HG02678 (cell line): ENCODE measurements at regions not wholly inside any gene's neighbourhood (a gene's known extent, or its start where the extent isn't known, plus 50 kb on each side); places are given as distances from the start of the nearest gene placed in this dataset.
A peak's percentile ranks its signal among the peaks of the same experiment; 100 is the strongest.

ENCODE experiments used
- ATAC-seq: cut with Tn5 transposase; IDR thresholded peaks from one replicate; pipeline ENCODE4 v1.9.1; 2021; ENCODE audit warnings: mild to moderate bottlenecking, moderate library complexity; ENCODE audit not compliant: unreplicated experiment

- ATAC-seq = no peak
Measured at GRCh38 chr3:127461286-127461910, 129.1 kb downstream of the TPRA1 start.

GRCh38 chr3:127459891-127460290 is 130.6 kb downstream of the TPRA1 start:
- no peak for ATAC-seq

DNA sequence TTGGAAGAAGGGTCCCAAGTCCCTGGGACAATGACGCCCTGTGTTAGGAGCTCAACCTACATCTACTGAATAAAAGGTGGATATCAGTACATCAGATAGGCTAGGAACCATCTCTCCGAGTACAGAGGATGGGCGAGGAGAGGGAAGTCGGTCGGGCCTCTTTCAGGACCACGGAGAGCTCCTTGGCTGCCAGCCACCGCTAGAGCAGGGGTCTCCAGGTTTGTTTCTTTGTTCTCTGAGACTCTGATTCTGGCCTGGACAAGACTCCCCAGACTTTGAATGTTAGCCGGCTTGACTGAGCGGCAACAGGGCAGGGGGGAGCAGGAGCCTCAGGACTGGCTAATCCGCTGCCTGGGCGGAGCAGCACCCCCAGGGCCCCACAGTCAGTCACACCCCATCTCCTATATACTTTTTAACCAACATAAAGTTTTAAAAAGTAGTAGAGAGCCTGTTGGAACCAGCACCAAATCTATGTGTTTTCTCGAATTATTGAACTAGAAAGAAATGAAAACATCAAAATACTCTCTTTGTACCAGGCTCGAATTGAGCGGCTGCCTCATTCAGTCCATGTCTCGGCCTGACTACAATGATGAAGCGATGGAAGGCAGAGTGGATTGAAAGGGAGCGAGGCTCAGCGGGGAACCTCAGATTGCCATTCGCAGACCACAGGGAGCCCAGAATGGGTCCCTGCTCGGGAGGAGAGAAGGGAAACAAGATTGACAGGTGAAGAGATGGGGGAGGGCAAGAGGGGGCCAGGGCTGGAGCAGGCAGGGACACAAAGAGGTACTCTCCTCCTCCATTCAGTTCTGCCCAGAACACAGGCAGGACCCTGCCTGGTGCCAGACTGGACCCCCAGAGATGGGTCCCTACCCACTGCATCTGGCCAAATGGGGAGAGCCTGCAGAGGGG is 131.6 kb downstream of the TPRA1 start:
- no peak for ATAC-seq

DNA sequence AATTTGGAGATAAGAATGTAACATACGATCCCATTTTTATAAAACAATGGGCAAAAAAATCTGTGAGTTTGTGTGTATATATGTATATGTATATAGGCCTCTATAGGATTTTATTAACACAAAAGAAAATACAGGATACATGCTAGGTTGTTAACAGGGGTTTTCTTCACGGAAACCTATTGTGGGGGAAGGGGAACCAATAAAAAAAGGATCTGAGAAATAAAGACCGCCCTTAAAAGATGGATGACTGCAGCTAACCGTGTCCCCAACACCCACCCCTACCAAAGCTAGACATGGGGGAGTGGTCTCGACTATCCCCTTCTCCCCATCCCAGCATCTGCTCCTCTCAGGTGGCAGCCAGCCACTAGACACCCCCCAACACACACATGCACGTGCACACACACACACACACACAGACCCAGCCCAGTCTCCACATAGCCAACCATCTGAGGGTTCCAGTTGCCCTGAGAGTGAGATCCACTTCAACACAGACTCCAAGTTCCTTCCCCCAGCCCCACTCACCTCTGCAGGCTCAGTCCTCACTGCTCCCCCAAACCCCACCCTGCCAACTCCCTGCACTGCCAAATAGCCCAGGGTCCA is 132.9 kb downstream of the TPRA1 start:
- no peak for ATAC-seq

- ATAC-seq = no peak
Measured at GRCh38 chr3:127457094-127457475, 133.4 kb downstream of the TPRA1 start.

- no peak for ATAC-seq
Measured at GRCh38 chr3:127456471-127457093, 134.0 kb downstream of the TPRA1 start.

GRCh38 chr3:127455541-127456450 is 134.7 kb downstream of the TPRA1 start:
- peak; percentile 77 for ATAC-seq

DNA sequence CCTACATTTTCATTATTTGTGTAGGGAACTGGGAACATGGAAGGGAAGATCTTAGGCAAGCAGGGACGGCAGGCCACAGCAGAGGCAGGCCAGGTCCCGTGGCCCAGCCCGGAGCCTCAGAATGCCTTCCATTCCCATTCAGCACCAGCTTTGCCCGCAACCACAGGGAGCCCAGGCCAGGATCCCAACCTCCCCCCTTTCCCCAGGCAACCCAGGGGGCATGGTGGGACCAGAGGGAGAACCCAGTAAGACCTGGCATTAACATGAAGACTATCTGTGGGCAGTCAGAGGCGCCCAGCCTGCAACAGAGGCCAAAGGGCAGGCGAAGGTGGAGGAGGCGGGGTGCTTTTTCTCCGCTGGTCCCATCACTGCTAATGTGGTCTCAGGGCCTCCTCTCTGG is 135.6 kb downstream of the TPRA1 start:
- ATAC-seq = no peak

DNA sequence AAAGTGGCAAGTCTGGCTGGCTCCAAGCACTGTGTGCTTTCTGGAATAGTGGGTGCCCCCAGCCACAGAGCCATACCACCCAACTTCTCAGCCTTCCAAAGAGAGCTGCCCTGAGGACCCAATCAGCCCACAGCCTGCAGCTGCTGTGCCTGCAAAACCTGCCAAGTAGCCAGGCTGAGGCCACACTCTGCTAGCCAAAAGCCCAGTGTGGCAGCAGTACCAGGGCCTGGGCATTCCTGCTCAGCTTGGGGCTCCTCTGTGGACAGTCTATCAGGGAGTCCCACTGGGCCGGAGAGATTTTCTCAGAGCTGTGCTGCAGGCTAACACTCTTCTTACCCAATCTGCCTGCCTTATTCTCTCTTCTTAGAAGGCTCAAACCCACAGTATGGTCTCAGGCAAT is 136.5 kb downstream of the TPRA1 start:
- no peak for ATAC-seq

DNA sequence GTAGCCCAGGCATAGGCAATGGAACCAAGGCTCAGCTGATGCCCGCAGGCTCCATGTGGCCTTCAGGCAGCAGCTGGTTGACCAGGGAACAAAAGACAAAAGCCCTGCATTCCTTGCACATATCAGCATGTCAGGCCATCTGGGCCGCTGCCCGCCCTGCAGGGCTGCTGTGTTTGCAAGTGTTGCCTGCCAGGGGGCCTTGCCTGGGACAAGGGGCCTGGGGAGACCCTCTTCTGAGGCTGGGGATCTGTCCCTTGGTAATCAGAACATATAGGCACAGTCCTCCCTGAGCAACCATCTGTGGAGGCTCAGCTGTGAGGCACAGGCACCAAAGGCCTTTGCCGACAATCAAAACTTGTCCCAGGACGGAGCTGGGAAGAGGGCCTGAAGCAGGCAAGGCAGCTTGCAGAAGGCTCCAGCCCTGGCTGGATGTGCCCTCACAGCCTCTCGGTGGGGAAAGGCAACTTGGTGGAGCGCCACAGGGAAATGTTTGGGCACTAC is 138.2 kb downstream of the TPRA1 start:
- ATAC-seq = no peak

DNA sequence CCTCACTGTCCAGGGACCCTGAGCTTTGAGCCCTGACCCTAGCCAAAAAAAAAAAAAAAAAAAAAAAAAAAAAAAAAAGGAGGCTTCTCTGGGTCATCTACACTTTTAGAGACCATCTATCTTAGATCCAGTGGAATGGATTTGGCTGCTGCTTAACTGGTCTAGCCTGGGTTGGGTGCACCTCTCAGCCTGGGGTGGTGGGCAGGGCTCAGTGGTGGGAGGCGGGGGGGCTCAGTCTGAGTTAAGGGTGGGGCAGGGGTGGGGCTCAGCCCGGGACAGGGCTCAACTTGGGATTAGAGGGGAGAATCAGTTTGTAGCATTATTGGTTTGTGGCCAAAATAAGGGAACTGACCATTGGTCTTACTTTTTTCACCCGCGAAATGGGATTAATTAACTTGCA is 139.2 kb downstream of the TPRA1 start:
- ATAC-seq = no peak

DNA sequence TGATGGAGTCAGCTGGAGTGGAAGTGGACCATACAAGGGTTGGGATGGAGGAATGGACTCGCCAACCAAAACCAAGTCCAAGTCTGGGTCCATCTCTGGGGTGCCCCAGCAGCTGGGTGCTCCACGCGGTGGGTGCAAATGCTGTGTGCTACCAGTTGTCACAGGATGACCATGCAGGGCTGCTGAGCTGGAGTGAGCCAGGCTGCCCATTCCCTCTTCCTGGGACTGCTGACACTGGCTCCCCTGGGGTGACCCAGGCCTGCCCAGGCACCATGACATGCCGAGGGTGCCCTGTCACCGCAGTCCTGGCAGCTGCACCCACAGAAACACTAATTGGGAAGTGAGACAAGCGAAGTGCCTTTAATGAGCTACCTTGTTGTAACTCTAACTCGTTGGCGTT is 140.2 kb downstream of the TPRA1 start:
- ATAC-seq = no peak

DNA sequence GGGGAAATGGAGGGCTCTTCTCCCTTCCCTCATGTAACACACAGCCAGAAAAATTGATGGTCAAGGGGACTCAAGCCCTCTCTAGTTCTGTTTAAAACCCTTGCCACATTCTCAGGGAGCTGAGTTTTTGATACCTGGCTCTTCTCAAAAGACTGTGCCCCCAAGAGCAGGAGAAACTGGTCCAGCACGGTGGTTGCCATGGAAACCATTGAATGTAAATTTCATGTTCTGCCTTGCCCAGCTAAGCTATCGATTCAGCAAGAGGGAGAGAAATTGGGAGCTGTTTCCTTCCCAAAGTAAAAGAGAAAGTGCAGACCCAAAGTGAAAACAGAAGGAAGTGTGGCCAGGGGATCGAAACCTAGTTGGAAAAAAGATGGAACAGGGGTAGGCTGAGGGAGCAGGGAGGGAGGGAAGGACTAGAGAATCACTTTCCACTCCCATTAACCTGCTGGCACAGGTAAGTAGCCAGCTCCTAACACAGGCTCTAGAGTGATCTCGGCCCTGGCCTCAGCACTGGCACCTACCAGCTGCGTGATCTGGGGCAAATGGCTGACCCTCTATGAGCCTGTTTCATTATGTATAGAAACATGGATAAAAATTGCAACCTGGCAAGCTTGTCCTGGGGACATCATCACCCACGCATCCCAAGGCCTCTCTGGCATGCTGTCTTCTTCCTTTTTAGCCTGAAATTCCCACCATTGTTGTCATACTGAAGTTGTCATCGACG is 140.9 kb downstream of the TPRA1 start:
- ATAC-seq = no peak

DNA sequence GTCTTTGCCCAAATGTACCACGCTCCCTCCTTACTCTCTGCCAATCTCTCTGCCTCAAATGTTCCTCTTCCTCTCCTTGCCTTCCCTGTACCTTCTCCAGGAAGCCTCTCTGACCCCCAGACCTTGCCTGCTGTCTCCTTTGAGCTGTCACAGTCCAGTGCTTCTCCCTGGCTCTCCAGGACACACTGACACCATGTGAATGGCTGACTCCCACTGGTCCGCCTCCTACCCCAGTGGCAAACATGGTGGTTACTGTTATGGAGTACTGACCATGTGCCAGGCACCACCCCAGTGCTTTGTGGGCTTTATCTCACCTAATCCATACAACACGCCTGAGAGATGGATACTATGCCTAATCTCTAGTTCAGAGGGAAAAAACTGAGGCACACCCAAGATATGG is 141.9 kb downstream of the TPRA1 start:
- no peak for ATAC-seq

DNA sequence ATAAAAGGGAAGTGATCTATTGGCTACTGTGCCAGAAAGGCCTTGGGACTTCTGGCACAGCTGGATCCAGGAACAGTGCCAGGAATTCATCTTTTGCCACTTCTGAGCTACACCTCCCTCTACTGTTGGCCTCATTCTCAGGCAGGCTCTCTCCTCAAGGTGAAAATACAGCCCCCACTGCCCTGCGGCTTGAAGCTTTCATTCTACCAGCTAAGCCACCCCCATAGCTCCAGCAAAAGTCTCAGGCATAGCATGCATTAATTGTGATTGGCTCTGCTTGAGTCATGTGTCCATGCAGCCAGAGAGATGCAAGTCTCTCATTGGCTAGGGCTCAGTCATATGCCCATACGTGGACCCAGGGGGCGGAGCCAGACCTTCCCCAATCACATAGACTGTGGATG is 142.4 kb downstream of the TPRA1 start:
- ATAC-seq = no peak

GRCh38 chr3:127446756-127447155 is 143.8 kb downstream of the TPRA1 start:
- no peak for ATAC-seq

GRCh38 chr3:127445581-127446343 is 144.8 kb downstream of the TPRA1 start:
- ATAC-seq = no peak

- no peak for ATAC-seq
Measured at GRCh38 chr3:127444761-127445160, 145.8 kb downstream of the TPRA1 start.
